Left ventricle myocardium inferior (tissue), 1 donor: ENCODE measurements at regions not wholly inside any gene's neighbourhood (a gene's known extent, or its start where the extent isn't known, plus 50 kb on each side); places are given as distances from the start of the nearest gene placed in this dataset.

Experiments used
- DNase-seq: peaks from one replicate; pipeline ENCODE4 v3.0.0-alpha.2; 2020
- H3K27ac ChIP-seq: fragments of 200-600 bp; replicated peaks from 2 replicates; pipeline ENCODE4 v1.8.0; 2021
- H3K27me3 ChIP-seq: fragments of 200-600 bp; 2 replicates; pipeline ENCODE4 v1.8.0; 2021; ENCODE audit warnings: low read depth
- H3K36me3 ChIP-seq: fragments of 200-600 bp; 2 replicates; pipeline ENCODE4 v1.8.0; 2021
- H3K4me1 ChIP-seq: fragments of 200-600 bp; 2 replicates; pipeline ENCODE4 v1.8.0; 2021
- H3K4me3 ChIP-seq: fragments of 200-600 bp; 2 replicates; pipeline ENCODE4 v1.8.0; 2021; ENCODE audit warnings: mild to moderate bottlenecking, moderate library complexity
- H3K9me3 ChIP-seq: fragments of 200-600 bp; replicated peaks from 2 replicates; pipeline ENCODE4 v1.8.0; 2021
- intact Hi-C: fragments of 100-400 bp; cut with micrococcal nuclease; formaldehyde crosslinking; loops from one replicate; pipeline ENCODE4 v1.11.0; 2022
- TF ChIP-seq, protein P1 (sequence below): fragments of 200-600 bp; IDR thresholded peaks from 2 replicates; pipeline ENCODE4 v1.8.0; 2021; ENCODE audit warnings: antibody characterized with exemption, mild to moderate bottlenecking, borderline replicate concordance
- donor health status: DM: no; HTN: yes; CAD: no; lungs with severe emphysema.

DNA sequence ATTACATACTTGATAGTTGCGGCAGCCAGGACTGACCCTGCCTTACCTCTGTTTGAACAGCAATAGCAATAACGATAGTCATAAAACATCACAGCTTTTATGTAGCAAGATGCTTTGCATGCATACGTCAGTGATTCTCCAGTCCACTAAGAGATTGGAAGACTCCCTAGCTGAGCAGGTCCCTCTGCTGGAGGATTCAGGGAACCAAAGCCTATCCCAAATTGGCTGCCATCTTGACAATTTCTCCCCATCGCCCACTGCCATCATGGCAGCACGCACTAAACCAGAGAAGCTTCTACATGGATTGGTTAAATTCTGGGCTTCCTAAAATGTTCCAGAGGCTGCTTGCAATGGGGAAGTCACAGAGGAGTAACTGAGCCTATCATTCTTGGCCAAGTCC, 360.6 kb upstream of the XYLT1 start:
- intact Hi-C loops: no loop called here
- Histone ChIP-seq H3K36me3 (no peaks in the 10 kb centered on the region), H3K4me1 (no peaks in the 10 kb centered on the region), H3K4me3 (no peak overlapping the region), H3K27me3 (peaks cover 12% of the 10 kb centered on the region), H3K27ac (no peak overlapping the region), H3K9me3 (no peaks in the 10 kb centered on the region)
- no peak for DNase-seq
- TF ChIP-seq, protein P1, sequence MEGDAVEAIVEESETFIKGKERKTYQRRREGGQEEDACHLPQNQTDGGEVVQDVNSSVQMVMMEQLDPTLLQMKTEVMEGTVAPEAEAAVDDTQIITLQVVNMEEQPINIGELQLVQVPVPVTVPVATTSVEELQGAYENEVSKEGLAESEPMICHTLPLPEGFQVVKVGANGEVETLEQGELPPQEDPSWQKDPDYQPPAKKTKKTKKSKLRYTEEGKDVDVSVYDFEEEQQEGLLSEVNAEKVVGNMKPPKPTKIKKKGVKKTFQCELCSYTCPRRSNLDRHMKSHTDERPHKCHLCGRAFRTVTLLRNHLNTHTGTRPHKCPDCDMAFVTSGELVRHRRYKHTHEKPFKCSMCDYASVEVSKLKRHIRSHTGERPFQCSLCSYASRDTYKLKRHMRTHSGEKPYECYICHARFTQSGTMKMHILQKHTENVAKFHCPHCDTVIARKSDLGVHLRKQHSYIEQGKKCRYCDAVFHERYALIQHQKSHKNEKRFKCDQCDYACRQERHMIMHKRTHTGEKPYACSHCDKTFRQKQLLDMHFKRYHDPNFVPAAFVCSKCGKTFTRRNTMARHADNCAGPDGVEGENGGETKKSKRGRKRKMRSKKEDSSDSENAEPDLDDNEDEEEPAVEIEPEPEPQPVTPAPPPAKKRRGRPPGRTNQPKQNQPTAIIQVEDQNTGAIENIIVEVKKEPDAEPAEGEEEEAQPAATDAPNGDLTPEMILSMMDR: no peak

DNA sequence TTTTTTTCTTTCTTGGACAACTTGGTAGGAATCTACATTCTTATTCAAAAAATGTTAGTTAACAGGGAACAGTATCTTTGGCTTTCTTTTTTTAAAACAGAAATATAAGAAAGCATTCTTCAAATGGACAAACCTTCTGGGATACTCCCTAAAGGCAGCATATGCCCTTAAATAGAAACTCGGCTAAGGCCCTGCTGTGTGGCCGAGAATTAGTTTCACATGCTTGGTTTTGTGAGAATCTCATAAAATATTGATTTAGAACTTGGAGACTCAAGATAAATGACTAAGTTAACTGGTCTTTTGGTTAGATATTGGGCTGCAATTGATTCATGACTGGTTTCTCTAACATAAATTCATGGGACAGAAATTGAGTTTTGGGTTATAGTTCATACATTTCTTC, 359.9 kb upstream of the XYLT1 start:
- Histone ChIP-seq H3K9me3 (no peaks in the 10 kb centered on the region), H3K4me1 (no peaks in the 10 kb centered on the region), H3K4me3 (no peak overlapping the region), H3K36me3 (no peaks in the 10 kb centered on the region), H3K27me3 (peaks cover 12% of the 10 kb centered on the region), H3K27ac (no peak overlapping the region)
- DNase-seq: no peak
- intact Hi-C loops: no loop called here
- TF ChIP-seq, protein P1: no peak

DNA sequence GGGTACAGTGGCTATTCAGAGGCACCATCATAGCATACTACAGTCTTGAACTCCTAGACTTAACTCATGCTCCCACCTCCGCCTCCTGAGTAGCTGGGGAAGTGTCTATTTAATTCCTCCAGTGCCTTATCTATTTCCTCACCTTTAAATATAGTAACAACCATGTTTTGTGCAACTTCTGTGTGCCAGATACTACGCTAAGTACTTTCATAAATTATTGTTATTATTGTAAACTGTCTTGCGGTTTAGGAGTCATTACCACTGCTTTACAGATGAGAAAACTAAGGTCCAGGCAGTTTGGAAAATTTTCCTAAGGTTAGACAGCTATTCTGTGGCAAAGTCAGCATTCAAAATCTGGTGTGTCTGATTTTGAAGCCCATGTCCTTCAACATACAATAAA, 359.1 kb upstream of the XYLT1 start:
- no peaks in the 10 kb centered on the region for H3K36me3 ChIP-seq
- no peak for DNase-seq
- peaks cover 7% of the 10 kb centered on the region for H3K27me3 ChIP-seq
- no peaks in the 10 kb centered on the region for H3K4me1 ChIP-seq
- no peak overlapping the region for H3K27ac ChIP-seq
- H3K4me3 ChIP-seq: no peak overlapping the region
- no peaks in the 10 kb centered on the region for H3K9me3 ChIP-seq
- intact Hi-C loops: no loop called here
- TF ChIP-seq, protein P1: no peak

DNA sequence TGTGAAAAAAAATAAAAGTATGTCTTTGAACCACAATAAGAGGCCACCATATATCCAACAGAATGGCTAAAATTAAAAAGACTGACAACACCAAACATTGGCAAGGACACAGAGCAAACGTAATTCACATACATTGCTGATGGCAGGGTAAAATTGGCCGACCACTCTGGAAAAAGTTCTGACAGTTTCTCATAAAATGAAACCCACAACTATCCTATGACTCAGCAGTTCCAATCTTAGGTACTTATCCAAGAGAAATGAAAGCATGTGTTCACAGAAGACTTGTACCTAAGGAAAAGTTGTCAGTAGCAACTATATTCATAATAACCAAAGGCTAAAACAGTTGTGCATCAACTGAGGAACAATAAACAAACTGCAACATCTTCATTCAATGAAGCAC, 357.3 kb upstream of the XYLT1 start:
- Histone ChIP-seq H3K4me1 (no peaks in the 10 kb centered on the region), H3K4me3 (no peak overlapping the region), H3K27ac (no peak overlapping the region), H3K27me3 (no peaks in the 10 kb centered on the region), H3K36me3 (no peaks in the 10 kb centered on the region), H3K9me3 (no peaks in the 10 kb centered on the region)
- no peak for DNase-seq
- TF ChIP-seq, protein P1: no peak
- intact Hi-C loops: no loop called here

DNA sequence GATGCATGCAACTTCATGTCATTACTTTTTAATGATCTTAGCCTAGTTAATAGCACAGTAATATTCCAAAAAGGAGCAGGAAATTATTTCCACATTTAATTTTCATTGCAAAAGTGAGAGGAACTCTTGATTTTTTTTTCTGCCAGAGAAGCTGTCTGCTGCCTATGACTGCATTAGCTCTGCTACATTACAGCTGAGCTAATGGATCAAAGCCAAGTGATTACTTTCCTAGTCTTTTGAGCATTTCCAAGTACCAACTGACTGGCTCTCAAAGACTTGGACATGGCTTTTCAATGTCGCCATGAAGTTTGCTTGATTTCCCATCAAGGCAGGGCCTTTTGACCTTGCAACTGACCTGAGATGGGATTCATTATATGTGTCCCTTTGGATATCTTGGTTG, 356.6 kb upstream of the XYLT1 start:
- intact Hi-C loops: no loop called here
- TF ChIP-seq, protein P1: no peak

DNA sequence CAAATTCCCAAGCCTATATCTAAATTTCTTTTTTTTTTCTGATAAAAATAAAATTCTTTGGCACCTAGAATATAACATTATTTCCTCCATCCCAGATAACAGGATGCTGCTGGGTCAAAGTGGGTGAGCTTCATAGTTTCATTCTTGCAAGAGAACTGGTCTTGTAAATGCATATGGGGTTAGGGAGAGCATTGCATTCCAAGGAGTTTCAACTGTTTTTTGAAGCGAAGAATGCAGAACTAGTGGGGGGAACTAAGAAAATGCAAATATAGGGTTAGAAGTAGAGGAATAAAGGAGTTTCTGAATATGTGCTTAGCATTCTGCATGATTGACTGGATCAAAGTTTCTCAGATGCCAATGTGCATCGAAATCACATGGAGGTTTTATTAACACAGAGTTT, 347.2 kb upstream of the XYLT1 start:
- DNase-seq: no peak
- H3K4me3 ChIP-seq: no peak overlapping the region
- intact Hi-C loops: no loop called here
- H3K27me3 ChIP-seq: peaks cover 21% of the 10 kb centered on the region
- H3K36me3 ChIP-seq: no peaks in the 10 kb centered on the region
- H3K9me3 ChIP-seq: peaks cover 20% of the 10 kb centered on the region
- H3K27ac ChIP-seq: no peak overlapping the region
- no peaks in the 10 kb centered on the region for H3K4me1 ChIP-seq
- TF ChIP-seq, protein P1: no peak

More for the DNA sequence above, 356.6 kb upstream of the XYLT1 start:
- Histone ChIP-seq H3K4me1 (no peaks in the 10 kb centered on the region), H3K27me3 (peaks cover 4% of the 10 kb centered on the region), H3K27ac (no peak overlapping the region), H3K36me3 (no peaks in the 10 kb centered on the region), H3K9me3 (no peaks in the 10 kb centered on the region), H3K4me3 (no peak overlapping the region)
- no peak for DNase-seq
